ENCODE measurements at regions not wholly inside any gene's neighbourhood (a gene's known extent, or its start where the extent isn't known, plus 50 kb on each side); places are given as distances from the start of the nearest gene placed in this dataset.

- Histone ChIP-seq H3K79me2 (ENCODE audit: insufficient read depth, low read length) (no peaks in the 10 kb centered on the region), H3K9me3 (ENCODE audit: insufficient read depth, low read depth, low read length) (no peaks in the 10 kb centered on the region), H3K4me2 (ENCODE audit: low read depth, low read length, poor library complexity, severe bottlenecking) (no peak overlapping the region), H3K4me1 (ENCODE audit: insufficient read depth, low read length, poor library complexity, severe bottlenecking) (no peaks in the 10 kb centered on the region), H3K9ac (ENCODE audit: low read depth, low read length, poor library complexity, severe bottlenecking) (no peak overlapping the region), H3K9me2 (replicated peaks; ENCODE audit: low read depth, low read length) (no peaks in the 10 kb centered on the region), H3K36me3 (ENCODE audit: insufficient read depth, low read length) (no peaks in the 10 kb centered on the region), H4K20me1 (ENCODE audit: insufficient read depth, low read length, poor library complexity, severe bottlenecking) (no peaks in the 10 kb centered on the region), H2AFZ (ENCODE audit: low read length) (no peak overlapping the region), H3F3A (ENCODE audit: low read depth) (no peaks in the 10 kb centered on the region), H3K4me3 (ENCODE audit: low read length, poor library complexity, severe bottlenecking) (no peak overlapping the region), H3K27me3 (ENCODE audit: insufficient read depth, low read length, poor library complexity, severe bottlenecking) (no peaks in the 10 kb centered on the region)
- TF ChIP-seq EZH2phosphoT487 (IDR thresholded peaks at IDR 0.05; ENCODE audit: borderline replicate concordance) (no peak), CTCF (conservative IDR thresholded peaks at IDR 0.05; ENCODE audit: low read length) (no peak)
These were observed 253.6 kb upstream of the DACH1 start for GRCh38 chr13:72120632-72121031.

- H2AFZ ChIP-seq (ENCODE audit: low read length) = no peak overlapping the region
- H3K4me2 ChIP-seq (ENCODE audit: low read depth, low read length, poor library complexity, severe bottlenecking) = no peak overlapping the region
- no peaks in the 10 kb centered on the region; the same call in 1 of the 2 replicates for H3K9me2 ChIP-seq (replicated peaks; ENCODE audit: low read depth, low read length)
- H3K4me1 ChIP-seq (ENCODE audit: insufficient read depth, low read length, poor library complexity, severe bottlenecking) = no peaks in the 10 kb centered on the region
- H3K27me3 ChIP-seq (ENCODE audit: insufficient read depth, low read length, poor library complexity, severe bottlenecking) = no peaks in the 10 kb centered on the region
- H3F3A ChIP-seq (ENCODE audit: low read depth) = no peaks in the 10 kb centered on the region
- H3K36me3 ChIP-seq (ENCODE audit: insufficient read depth, low read length) = no peaks in the 10 kb centered on the region
- H4K20me1 ChIP-seq (ENCODE audit: insufficient read depth, low read length, poor library complexity, severe bottlenecking) = no peaks in the 10 kb centered on the region
- no peak overlapping the region for H3K9ac ChIP-seq (ENCODE audit: low read depth, low read length, poor library complexity, severe bottlenecking)
- TF ChIP-seq CTCF (conservative IDR thresholded peaks at IDR 0.05; ENCODE audit: low read length) (no peak), EZH2phosphoT487 (IDR thresholded peaks at IDR 0.05; ENCODE audit: borderline replicate concordance) (no peak)
- no peaks in the 10 kb centered on the region for H3K79me2 ChIP-seq (ENCODE audit: insufficient read depth, low read length)
- H3K9me3 ChIP-seq (ENCODE audit: insufficient read depth, low read depth, low read length) = no peaks in the 10 kb centered on the region
- H3K4me3 ChIP-seq (ENCODE audit: low read length, poor library complexity, severe bottlenecking) = no peak overlapping the region
These were observed 246.9 kb upstream of the DACH1 start for GRCh38 chr13:72113931-72114330.

- no peaks in the 10 kb centered on the region for H3K27me3 ChIP-seq (ENCODE audit: insufficient read depth, low read length, poor library complexity, severe bottlenecking)
- no peaks in the 10 kb centered on the region for H3F3A ChIP-seq (ENCODE audit: low read depth)
- H3K36me3 ChIP-seq (ENCODE audit: insufficient read depth, low read length) = no peaks in the 10 kb centered on the region
- TF ChIP-seq EZH2phosphoT487 (IDR thresholded peaks at IDR 0.05; ENCODE audit: borderline replicate concordance) (no peak), CTCF (conservative IDR thresholded peaks at IDR 0.05; ENCODE audit: low read length) (no peak)
- H3K79me2 ChIP-seq (ENCODE audit: insufficient read depth, low read length) = no peaks in the 10 kb centered on the region
- H2AFZ ChIP-seq (ENCODE audit: low read length) = no peak overlapping the region
- no peaks in the 10 kb centered on the region for H4K20me1 ChIP-seq (ENCODE audit: insufficient read depth, low read length, poor library complexity, severe bottlenecking)
- no peak overlapping the region for H3K4me3 ChIP-seq (ENCODE audit: low read length, poor library complexity, severe bottlenecking)
- H3K9ac ChIP-seq (ENCODE audit: low read depth, low read length, poor library complexity, severe bottlenecking) = no peak overlapping the region
- no peaks in the 10 kb centered on the region for H3K9me3 ChIP-seq (ENCODE audit: insufficient read depth, low read depth, low read length)
- no peaks in the 10 kb centered on the region for H3K4me1 ChIP-seq (ENCODE audit: insufficient read depth, low read length, poor library complexity, severe bottlenecking)
- no peak overlapping the region for H3K4me2 ChIP-seq (ENCODE audit: low read depth, low read length, poor library complexity, severe bottlenecking)
- no peaks in the 10 kb centered on the region; the same call in 1 of the 2 replicates for H3K9me2 ChIP-seq (replicated peaks; ENCODE audit: low read depth, low read length)
These were observed 246.1 kb upstream of the DACH1 start for GRCh38 chr13:72113076-72113475.

Data from Loucy (cell line).